ENCODE measurements at regions not wholly inside any gene's neighbourhood (a gene's known extent, or its start where the extent isn't known, plus 50 kb on each side); places are given as distances from the start of the nearest gene placed in this dataset.
"Not testable (repeated sequence)": the region's sequence is repeated elsewhere in the genome, so short reads cannot be mapped to it uniquely, and the experiment has no call there.

- H3K79me2 ChIP-seq (ENCODE audit: insufficient read depth, low read length) = no peaks in the 10 kb centered on the region
- no peak overlapping the region for H3K4me3 ChIP-seq (ENCODE audit: low read depth, low read length, poor library complexity, severe bottlenecking)
Measured at GRCh38 chr7:112958775-112959174, 127.9 kb downstream of the GPR85 start.

DNA sequence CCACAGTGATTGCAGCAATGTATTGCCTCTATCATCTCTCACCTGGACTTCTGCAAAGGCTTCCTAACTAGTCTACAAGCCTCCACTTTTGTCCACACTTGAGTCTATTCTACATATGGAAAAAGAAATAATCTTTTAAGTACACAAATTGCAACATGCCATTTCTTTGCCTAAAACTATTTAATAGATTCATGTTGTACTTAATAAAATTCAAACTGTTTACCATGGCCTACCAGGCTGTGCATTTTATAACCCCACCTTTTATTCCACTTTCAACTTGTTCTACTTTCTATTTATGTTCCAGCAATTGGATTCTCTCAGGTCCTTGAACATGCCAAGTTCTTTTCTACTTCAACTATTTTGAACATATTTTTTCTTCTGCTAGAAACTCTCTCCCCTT, 128.7 kb downstream of the GPR85 start:
- Histone ChIP-seq H3K9me3 (ENCODE audit: low read length) (no peaks in the 10 kb centered on the region), H3K79me2 (ENCODE audit: insufficient read depth, low read length) (no peaks in the 10 kb centered on the region), H3K9ac (ENCODE audit: low read length) (no peak overlapping the region), H3K27ac (ENCODE audit: low read depth, low read length, poor library complexity, severe bottlenecking) (no peak overlapping the region), H3K9me2 (ENCODE audit: low read depth, low read length) (no peaks in the 10 kb centered on the region), H3F3A (ENCODE audit: insufficient read depth, low read length) (no peaks in the 10 kb centered on the region), H3K4me2 (ENCODE audit: low read length) (no peak overlapping the region), H4K20me1 (ENCODE audit: insufficient read depth, low read length) (no peaks in the 10 kb centered on the region), H3K4me3 (ENCODE audit: low read depth, low read length, poor library complexity, severe bottlenecking) (no peak overlapping the region), H3K4me1 (ENCODE audit: insufficient read depth, low read length, severe bottlenecking) (no peaks in the 10 kb centered on the region), H3K27me3 (ENCODE audit: insufficient read depth, low read length) (no peaks in the 10 kb centered on the region), H3K36me3 (ENCODE audit: insufficient read depth, low read length) (no peaks in the 10 kb centered on the region), H2AFZ (ENCODE audit: low read length) (no peak overlapping the region)
- TF ChIP-seq EZH2 (IDR thresholded peaks at IDR 0.05; ENCODE audit: borderline replicate concordance, low read length) = no peak
- TF ChIP-seq CTCF (IDR thresholded peaks at IDR 0.05; ENCODE audit: low read length) = no peak

More at GRCh38 chr7:112958775-112959174, 127.9 kb downstream of the GPR85 start:
- Histone ChIP-seq H3K9me2 (ENCODE audit: low read depth, low read length) (no peaks in the 10 kb centered on the region), H3K4me2 (ENCODE audit: low read length) (no peak overlapping the region), H3K9me3 (ENCODE audit: low read length) (no peaks in the 10 kb centered on the region), H2AFZ (ENCODE audit: low read length) (no peak overlapping the region), H3K27ac (ENCODE audit: low read depth, low read length, poor library complexity, severe bottlenecking) (no peak overlapping the region), H4K20me1 (ENCODE audit: insufficient read depth, low read length) (no peaks in the 10 kb centered on the region), H3K27me3 (ENCODE audit: insufficient read depth, low read length) (no peaks in the 10 kb centered on the region), H3K36me3 (ENCODE audit: insufficient read depth, low read length) (no peaks in the 10 kb centered on the region), H3F3A (ENCODE audit: insufficient read depth, low read length) (no peaks in the 10 kb centered on the region), H3K9ac (ENCODE audit: low read length) (no peak overlapping the region), H3K4me1 (ENCODE audit: insufficient read depth, low read length, severe bottlenecking) (no peaks in the 10 kb centered on the region)
- TF ChIP-seq CTCF (IDR thresholded peaks at IDR 0.05; ENCODE audit: low read length) = no peak
- no peak for TF ChIP-seq EZH2 (IDR thresholded peaks at IDR 0.05; ENCODE audit: borderline replicate concordance, low read length)

GRCh38 chr7:112953031-112953430, 133.6 kb downstream of the GPR85 start:
- H4K20me1 ChIP-seq (ENCODE audit: insufficient read depth, low read length); H3K4me1 ChIP-seq (ENCODE audit: insufficient read depth, low read length, severe bottlenecking); H3K27me3 ChIP-seq (ENCODE audit: insufficient read depth, low read length); H3K9me3 ChIP-seq (ENCODE audit: low read length); H3K27ac ChIP-seq (ENCODE audit: low read depth, low read length, poor library complexity, severe bottlenecking); H3K36me3 ChIP-seq (ENCODE audit: insufficient read depth, low read length); H3K4me2 ChIP-seq (ENCODE audit: low read length); H3K4me3 ChIP-seq (ENCODE audit: low read depth, low read length, poor library complexity, severe bottlenecking); H3F3A ChIP-seq (ENCODE audit: insufficient read depth, low read length); H3K9ac ChIP-seq (ENCODE audit: low read length); H3K9me2 ChIP-seq (ENCODE audit: low read depth, low read length); H2AFZ ChIP-seq (ENCODE audit: low read length); H3K79me2 ChIP-seq (ENCODE audit: insufficient read depth, low read length): not testable (repeated sequence)

- Histone ChIP-seq H3K4me2 (ENCODE audit: low read length) (no peak overlapping the region), H3K27ac (ENCODE audit: low read depth, low read length, poor library complexity, severe bottlenecking) (no peak overlapping the region)
- TF ChIP-seq CTCF (IDR thresholded peaks at IDR 0.05; ENCODE audit: low read length) (no peak), EZH2 (IDR thresholded peaks at IDR 0.05; ENCODE audit: borderline replicate concordance, low read length) (no peak)
Measured at GRCh38 chr7:112951070-112951469, 135.6 kb downstream of the GPR85 start.

DNA sequence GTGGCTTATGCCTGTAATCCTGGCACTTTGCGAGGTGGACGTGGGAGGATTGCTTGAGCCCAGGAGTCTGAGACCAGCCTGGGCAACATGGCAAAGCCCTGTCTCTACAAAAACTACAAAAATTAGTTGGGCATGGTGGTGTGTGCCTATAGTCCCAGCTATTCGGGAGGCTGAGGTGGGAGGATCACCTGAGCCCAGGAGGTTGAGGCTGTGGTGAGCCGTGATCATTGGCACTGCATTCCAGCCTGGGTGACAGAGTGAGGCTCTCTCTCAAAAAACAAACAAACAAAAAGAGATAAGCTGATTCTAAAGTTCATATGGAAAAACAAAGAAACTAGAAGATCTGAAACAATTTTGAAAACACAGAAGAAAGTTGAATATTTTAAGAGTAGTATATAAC, 136.9 kb downstream of the GPR85 start:
- H3K9ac ChIP-seq (ENCODE audit: low read length); H4K20me1 ChIP-seq (ENCODE audit: insufficient read depth, low read length); H2AFZ ChIP-seq (ENCODE audit: low read length); H3K9me2 ChIP-seq (ENCODE audit: low read depth, low read length); H3K4me1 ChIP-seq (ENCODE audit: insufficient read depth, low read length, severe bottlenecking); H3F3A ChIP-seq (ENCODE audit: insufficient read depth, low read length); H3K79me2 ChIP-seq (ENCODE audit: insufficient read depth, low read length); H3K27ac ChIP-seq (ENCODE audit: low read depth, low read length, poor library complexity, severe bottlenecking); H3K4me3 ChIP-seq (ENCODE audit: low read depth, low read length, poor library complexity, severe bottlenecking); H3K9me3 ChIP-seq (ENCODE audit: low read length); H3K36me3 ChIP-seq (ENCODE audit: insufficient read depth, low read length); H3K27me3 ChIP-seq (ENCODE audit: insufficient read depth, low read length); H3K4me2 ChIP-seq (ENCODE audit: low read length): not testable (repeated sequence)

More at GRCh38 chr7:112951070-112951469, 135.6 kb downstream of the GPR85 start:
- Histone ChIP-seq H3F3A (ENCODE audit: insufficient read depth, low read length) (no peaks in the 10 kb centered on the region), H3K4me3 (ENCODE audit: low read depth, low read length, poor library complexity, severe bottlenecking) (no peak overlapping the region), H3K79me2 (ENCODE audit: insufficient read depth, low read length) (no peaks in the 10 kb centered on the region), H3K9ac (ENCODE audit: low read length) (no peak overlapping the region), H3K9me3 (ENCODE audit: low read length) (no peaks in the 10 kb centered on the region), H3K36me3 (ENCODE audit: insufficient read depth, low read length) (no peaks in the 10 kb centered on the region), H3K9me2 (ENCODE audit: low read depth, low read length) (0 out of 2 replicates have a peak, but pooled peaks cover 2% of the 10 kb centered on the region), H4K20me1 (ENCODE audit: insufficient read depth, low read length) (no peaks in the 10 kb centered on the region), H2AFZ (ENCODE audit: low read length) (no peak overlapping the region), H3K4me1 (ENCODE audit: insufficient read depth, low read length, severe bottlenecking) (no peaks in the 10 kb centered on the region), H3K27me3 (ENCODE audit: insufficient read depth, low read length) (no peaks in the 10 kb centered on the region; the same call in 1 of the 2 replicates)

All from OCI-LY1 (cell line).